Smooth muscle cell (in vitro differentiated cells): ENCODE measurements at regions not wholly inside any gene's neighbourhood (a gene's known extent, or its start where the extent isn't known, plus 50 kb on each side); places are given as distances from the start of the nearest gene placed in this dataset.
A peak's percentile ranks its signal among the peaks of the same experiment; 100 is the strongest.

Experiments
- DNase-seq: peaks from one replicate; lab custom pipeline; 2025; ENCODE audit not compliant: unreplicated experiment; lab: John Stamatoyannopoulos, UW
- H2AFZ ChIP-seq: fragments of 200-600 bp; sonication (generic); 2 replicates; pipeline ENCODE4 v1.6.0; 2016; ENCODE audit warnings: antibody characterized with exemption, low read depth, mild to moderate bottlenecking
- H3F3A ChIP-seq: fragments of 200-600 bp; sonication (generic); 2 replicates; pipeline ENCODE4 v1.6.0; 2017; ENCODE audit warnings: antibody characterized with exemption, low read depth
- H3K27ac ChIP-seq: fragments of 200-600 bp; sonication (generic); 2 replicates; pipeline ENCODE4 v1.5.1; 2016; ENCODE audit warnings: low read depth, mild to moderate bottlenecking
- H3K27me3 ChIP-seq: fragments of 200-600 bp; sonication (generic); 2 replicates; pipeline ENCODE4 v1.6.1; 2016; ENCODE audit warnings: low read depth, mild to moderate bottlenecking
- H3K36me3 ChIP-seq: fragments of 200-600 bp; sonication (generic); 2 replicates; pipeline ENCODE4 v1.5.1; 2016; ENCODE audit warnings: low read depth
- H3K4me1 ChIP-seq: fragments of 200-600 bp; sonication (generic); 2 replicates; pipeline ENCODE4 v1.5.1; 2016; ENCODE audit warnings: low read depth
- H3K4me2 ChIP-seq: fragments of 200-600 bp; sonication (generic); 2 replicates; pipeline ENCODE4 v1.6.0; 2016; ENCODE audit warnings: mild to moderate bottlenecking
- H3K4me3 ChIP-seq: fragments of 200-600 bp; sonication (generic); 2 replicates; pipeline ENCODE4 v1.5.1; 2016; ENCODE audit warnings: mild to moderate bottlenecking
- H3K79me2 ChIP-seq: fragments of 200-600 bp; sonication (generic); 2 replicates; pipeline ENCODE4 v1.6.0; 2016; ENCODE audit warnings: low read depth, mild to moderate bottlenecking
- H3K9ac ChIP-seq: fragments of 200-600 bp; sonication (generic); 2 replicates; pipeline ENCODE4 v1.6.0; 2016; ENCODE audit warnings: low read depth
- H3K9me3 ChIP-seq: fragments of 200-600 bp; sonication (generic); replicated peaks from 2 replicates; pipeline ENCODE4 v1.5.1; 2016; ENCODE audit warnings: low read depth
- H4K20me1 ChIP-seq: fragments of 200-600 bp; sonication (generic); 2 replicates; pipeline ENCODE4 v1.6.0; 2016; ENCODE audit warnings: low read depth
- WGBS: methylation state at CpG from one replicate; pipeline ENCODE4 v1.1.7; 2016; ENCODE audit warnings: low lambda C conversion rate; 5-methylcytosine and 5-hydroxymethylcytosine counted together
- TF ChIP-seq, protein P1 (sequence below): fragments of 200-600 bp; sonication (generic); IDR thresholded peaks from 2 replicates; pipeline ENCODE4 v1.5.1; 2017; ENCODE audit warnings: borderline replicate concordance, mild to moderate bottlenecking, antibody characterized with exemption; ENCODE audit not compliant: insufficient read depth, poor library complexity, severe bottlenecking

DNA sequence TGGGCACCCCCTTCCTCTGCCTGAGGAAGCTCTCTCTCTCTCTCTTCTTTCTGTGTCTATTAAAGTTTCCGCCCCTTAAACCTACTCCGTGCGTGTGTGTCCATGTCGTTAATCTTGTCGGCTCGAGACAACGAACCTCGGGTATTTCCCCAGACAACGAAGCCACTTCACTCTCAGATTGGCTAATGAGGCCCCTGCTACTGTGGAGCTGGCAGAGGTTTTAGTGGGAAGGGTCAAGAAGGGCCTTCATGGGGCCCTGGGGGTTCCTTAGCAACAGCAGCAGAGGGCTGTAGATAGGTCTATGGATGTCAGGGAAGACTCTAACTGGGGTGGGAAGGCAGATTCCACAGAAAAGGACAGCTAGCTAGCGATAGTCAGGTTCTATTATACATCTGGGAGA lies 239.8 kb upstream of the RAB4A start:
- peaks cover 15% of the 10 kb centered on the region for H3F3A ChIP-seq
- no peaks in the 10 kb centered on the region for H4K20me1 ChIP-seq
- H3K9me3 ChIP-seq = no peaks in the 10 kb centered on the region

DNA sequence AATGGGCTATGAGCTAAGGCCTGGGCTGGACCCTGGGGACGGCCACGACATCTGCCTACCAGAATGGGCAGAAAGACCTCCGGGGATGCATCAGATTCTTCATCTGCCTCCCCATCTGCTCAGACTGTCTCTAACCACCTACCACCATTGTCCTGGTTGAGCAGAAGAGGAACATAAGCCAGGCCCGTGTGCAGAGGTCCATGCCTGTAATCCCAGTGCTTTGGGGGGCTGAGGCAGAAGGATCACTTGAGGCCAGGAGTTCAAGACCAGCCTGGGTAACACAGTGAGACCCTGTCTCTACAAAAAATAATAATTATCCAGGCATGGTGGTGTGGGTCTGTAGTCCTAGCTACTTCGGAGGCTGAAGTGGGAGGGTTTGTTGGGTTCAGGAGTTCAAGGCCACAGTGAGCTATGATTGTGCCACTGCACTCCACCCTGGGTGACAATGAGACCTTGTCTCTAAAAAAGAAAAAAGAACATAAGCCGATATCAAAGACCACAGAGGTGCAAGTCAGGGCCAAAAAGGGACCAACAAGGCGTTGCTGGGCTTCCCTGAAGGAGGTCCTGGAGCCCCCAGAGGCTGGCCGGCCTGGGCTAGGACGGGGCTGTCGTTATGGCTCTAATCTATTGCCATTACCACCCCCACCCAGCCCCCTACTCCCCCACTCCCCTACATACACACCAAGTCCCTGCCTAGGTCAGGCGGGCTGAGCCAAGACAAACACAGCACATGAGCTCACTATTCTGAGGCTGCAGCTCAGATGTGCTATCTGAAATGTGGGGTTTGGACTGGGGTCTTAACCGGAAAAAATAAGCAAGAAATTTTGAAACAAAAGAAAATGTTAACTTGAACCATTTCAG lies 239.2 kb upstream of the RAB4A start:
- peaks cover 41% of the 10 kb centered on the region for H3K4me1 ChIP-seq
- no peak overlapping the region for H3K4me2 ChIP-seq
- H3K36me3 ChIP-seq = no peaks in the 10 kb centered on the region
- H3K9me3 ChIP-seq = no peaks in the 10 kb centered on the region
- peaks cover 15% of the 10 kb centered on the region for H3F3A ChIP-seq
- no peak overlapping the region for H3K27ac ChIP-seq
- TF ChIP-seq, protein P1, sequence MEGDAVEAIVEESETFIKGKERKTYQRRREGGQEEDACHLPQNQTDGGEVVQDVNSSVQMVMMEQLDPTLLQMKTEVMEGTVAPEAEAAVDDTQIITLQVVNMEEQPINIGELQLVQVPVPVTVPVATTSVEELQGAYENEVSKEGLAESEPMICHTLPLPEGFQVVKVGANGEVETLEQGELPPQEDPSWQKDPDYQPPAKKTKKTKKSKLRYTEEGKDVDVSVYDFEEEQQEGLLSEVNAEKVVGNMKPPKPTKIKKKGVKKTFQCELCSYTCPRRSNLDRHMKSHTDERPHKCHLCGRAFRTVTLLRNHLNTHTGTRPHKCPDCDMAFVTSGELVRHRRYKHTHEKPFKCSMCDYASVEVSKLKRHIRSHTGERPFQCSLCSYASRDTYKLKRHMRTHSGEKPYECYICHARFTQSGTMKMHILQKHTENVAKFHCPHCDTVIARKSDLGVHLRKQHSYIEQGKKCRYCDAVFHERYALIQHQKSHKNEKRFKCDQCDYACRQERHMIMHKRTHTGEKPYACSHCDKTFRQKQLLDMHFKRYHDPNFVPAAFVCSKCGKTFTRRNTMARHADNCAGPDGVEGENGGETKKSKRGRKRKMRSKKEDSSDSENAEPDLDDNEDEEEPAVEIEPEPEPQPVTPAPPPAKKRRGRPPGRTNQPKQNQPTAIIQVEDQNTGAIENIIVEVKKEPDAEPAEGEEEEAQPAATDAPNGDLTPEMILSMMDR = no peak
- H3K79me2 ChIP-seq = no peaks in the 10 kb centered on the region
- 97% methylated on average over 12 of the region's 12 CpGs for WGBS
- peak overlapping the region; percentile 79 for H2AFZ ChIP-seq
- H3K4me3 ChIP-seq = no peak overlapping the region
- no peaks in the 10 kb centered on the region for H4K20me1 ChIP-seq
- no peaks in the 10 kb centered on the region for H3K27me3 ChIP-seq
- no peak for DNase-seq
- no peak overlapping the region for H3K9ac ChIP-seq

More for the DNA sequence above, 239.8 kb upstream of the RAB4A start:
- no peaks in the 10 kb centered on the region for H3K27me3 ChIP-seq
- H2AFZ ChIP-seq = peak overlapping the region; percentile 79
- H3K9ac ChIP-seq = no peak overlapping the region
- peaks cover 45% of the 10 kb centered on the region for H3K4me1 ChIP-seq
- WGBS = 34% methylated on average over 10 of the region's 10 CpGs
- no peak overlapping the region for H3K4me3 ChIP-seq
- TF ChIP-seq, protein P1 = no peak
- no peak overlapping the region for H3K4me2 ChIP-seq
- H3K27ac ChIP-seq = peak overlapping the region; percentile 10
- no peak for DNase-seq
- no peaks in the 10 kb centered on the region for H3K79me2 ChIP-seq
- H3K36me3 ChIP-seq = no peaks in the 10 kb centered on the region

DNA sequence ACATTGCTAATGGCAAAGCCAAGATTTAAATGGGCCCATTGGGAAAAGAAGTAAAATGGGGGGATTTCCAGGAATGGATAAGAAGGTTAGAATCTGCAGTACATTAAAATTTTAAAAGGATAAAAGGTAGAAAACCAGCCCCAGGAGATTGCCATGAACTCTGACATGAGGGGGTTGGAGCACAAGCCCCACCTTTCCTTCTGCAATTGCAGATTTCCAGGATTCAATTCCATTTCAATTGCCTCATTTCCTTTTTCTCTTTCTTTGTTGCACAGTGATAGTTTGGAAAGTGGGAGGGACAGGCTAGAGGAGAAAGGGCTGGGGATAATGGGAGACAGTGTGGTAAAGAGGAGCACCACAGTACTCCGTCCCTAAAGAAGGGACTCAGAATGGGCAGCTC lies 238.5 kb upstream of the RAB4A start:
- Histone ChIP-seq H3K27ac (no peak overlapping the region), H3K27me3 (no peaks in the 10 kb centered on the region), H3K9me3 (no peaks in the 10 kb centered on the region), H3K9ac (no peak overlapping the region), H2AFZ (no peak overlapping the region), H3K4me2 (no peak overlapping the region), H4K20me1 (no peaks in the 10 kb centered on the region), H3F3A (peaks cover 12% of the 10 kb centered on the region), H3K79me2 (no peaks in the 10 kb centered on the region), H3K36me3 (no peaks in the 10 kb centered on the region), H3K4me1 (peaks cover 37% of the 10 kb centered on the region), H3K4me3 (no peak overlapping the region)
- no peak for DNase-seq
- 100% methylated on average over 1 of the region's 1 CpG for WGBS
- TF ChIP-seq, protein P1 = no peak

DNA sequence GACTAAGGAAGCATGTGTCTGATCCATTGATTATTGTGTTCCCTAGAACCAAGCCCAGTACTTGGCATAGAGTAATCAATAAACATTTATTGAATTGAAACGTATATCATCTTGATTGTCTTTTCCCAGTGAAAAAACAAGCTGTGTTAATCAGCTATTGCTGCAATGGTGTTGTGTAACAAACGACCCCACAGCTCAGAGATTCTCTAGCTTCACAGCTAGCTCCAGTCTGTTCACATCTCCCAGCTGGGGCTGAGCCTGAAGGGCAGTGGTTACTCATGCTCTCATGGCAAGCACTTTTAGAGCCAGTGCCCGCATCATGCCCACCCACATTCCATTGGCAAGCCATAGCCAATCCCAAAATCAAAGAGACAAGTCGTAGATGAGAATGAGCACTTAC lies 237.4 kb upstream of the RAB4A start:
- no peak for DNase-seq
- Histone ChIP-seq H2AFZ (no peak overlapping the region), H3K27me3 (no peaks in the 10 kb centered on the region), H3K36me3 (no peaks in the 10 kb centered on the region), H4K20me1 (no peaks in the 10 kb centered on the region), H3K27ac (no peak overlapping the region), H3K9me3 (no peaks in the 10 kb centered on the region), H3K4me2 (no peak overlapping the region), H3K79me2 (no peaks in the 10 kb centered on the region), H3K9ac (no peak overlapping the region), H3F3A (peaks cover 7% of the 10 kb centered on the region), H3K4me3 (no peak overlapping the region), H3K4me1 (peaks cover 40% of the 10 kb centered on the region)
- 96% methylated on average over 4 of the region's 4 CpGs for WGBS
- TF ChIP-seq, protein P1 = no peak
